GM18951 (cell line): ENCODE measurements at regions not wholly inside any gene's neighbourhood (a gene's known extent, or its start where the extent isn't known, plus 50 kb on each side); places are given as distances from the start of the nearest gene placed in this dataset.

Experiments used
- POLR2A ChIP-seq: IDR thresholded peaks from 4 replicates; pipeline ENCODE4 v1.6.1; 2011; ENCODE audit warnings: mild to moderate bottlenecking; ENCODE audit not compliant: insufficient read length, insufficient read depth; ENCODE audit errors: extremely low read depth
- in situ Hi-C: fragments of 300-500 bp; cut with MboI; formaldehyde crosslinking; loops from one replicate; pipeline ENCODE4 v1.12.0; 2022; ENCODE audit warnings: low sequenced_read_pairs, mixed read lengths, inconsistent platforms; ENCODE audit not compliant: unreplicated experiment

- TF ChIP-seq POLR2A: no peak
- in situ Hi-C loops: no loop called here
These were observed 211.8 kb downstream of the MATN1 start for GRCh38 chr1:30511563-30511962.

- in situ Hi-C loops: no loop called here
- no peak for TF ChIP-seq POLR2A
These were observed 212.3 kb downstream of the MATN1 start for GRCh38 chr1:30511106-30511505.

- no peak for TF ChIP-seq POLR2A
- in situ Hi-C loops: no loop called here
These were observed 213.7 kb downstream of the MATN1 start for GRCh38 chr1:30509670-30510069.

GRCh38 chr1:30508611-30509010, 214.8 kb downstream of the MATN1 start:
- in situ Hi-C loops: no loop called here
- TF ChIP-seq POLR2A: no peak

- TF ChIP-seq POLR2A: no peak
- in situ Hi-C loops: no loop called here
These were observed 215.3 kb downstream of the MATN1 start for GRCh38 chr1:30508175-30508448.

- in situ Hi-C loops: no loop called here
- TF ChIP-seq POLR2A: no peak
These were observed 215.8 kb downstream of the MATN1 start for GRCh38 chr1:30507401-30508174.

- TF ChIP-seq POLR2A: no peak
- in situ Hi-C loops: no loop called here
These were observed 216.4 kb downstream of the MATN1 start for GRCh38 chr1:30507016-30507312.

- no peak for TF ChIP-seq POLR2A
- in situ Hi-C loops: no loop called here
These were observed 216.9 kb downstream of the MATN1 start for GRCh38 chr1:30506291-30507015.

GRCh38 chr1:30505853-30506252, 217.5 kb downstream of the MATN1 start:
- in situ Hi-C loops: no loop called here
- TF ChIP-seq POLR2A: no peak

- no peak for TF ChIP-seq POLR2A
- in situ Hi-C loops: no loop called here
These were observed 230.9 kb downstream of the MATN1 start for GRCh38 chr1:30492451-30492850.

- in situ Hi-C loops: no loop called here
These were observed 231.6 kb downstream of the MATN1 start for GRCh38 chr1:30491831-30492230.

GRCh38 chr1:30490554-30491053, 232.8 kb downstream of the MATN1 start:
- TF ChIP-seq POLR2A: no peak
- in situ Hi-C loops: no loop called here

More at GRCh38 chr1:30491831-30492230, 231.6 kb downstream of the MATN1 start:
- no peak for TF ChIP-seq POLR2A

GRCh38 chr1:30489737-30490389, 233.5 kb downstream of the MATN1 start:
- no peak for TF ChIP-seq POLR2A
- in situ Hi-C loops: no loop called here
